Stimulated activated CD4-positive, alpha-beta T cell treated with anti-CD3 and anti-CD28 coated beads, Interleukin-1b, Interleukin-23, amount 100 ng/mL, for 24 hours (primary cell): ENCODE measurements at regions not wholly inside any gene's neighbourhood (a gene's known extent, or its start where the extent isn't known, plus 50 kb on each side); places are given as distances from the start of the nearest gene placed in this dataset.

Experiments used
- DNase-seq, 4 experiments: peaks; one replicate each; pipeline ENCODE4 v3.0.0-alpha.2; 2020; ENCODE audit warnings: low read depth in 4 of 4, low spot score in 1 of 4

DNA sequence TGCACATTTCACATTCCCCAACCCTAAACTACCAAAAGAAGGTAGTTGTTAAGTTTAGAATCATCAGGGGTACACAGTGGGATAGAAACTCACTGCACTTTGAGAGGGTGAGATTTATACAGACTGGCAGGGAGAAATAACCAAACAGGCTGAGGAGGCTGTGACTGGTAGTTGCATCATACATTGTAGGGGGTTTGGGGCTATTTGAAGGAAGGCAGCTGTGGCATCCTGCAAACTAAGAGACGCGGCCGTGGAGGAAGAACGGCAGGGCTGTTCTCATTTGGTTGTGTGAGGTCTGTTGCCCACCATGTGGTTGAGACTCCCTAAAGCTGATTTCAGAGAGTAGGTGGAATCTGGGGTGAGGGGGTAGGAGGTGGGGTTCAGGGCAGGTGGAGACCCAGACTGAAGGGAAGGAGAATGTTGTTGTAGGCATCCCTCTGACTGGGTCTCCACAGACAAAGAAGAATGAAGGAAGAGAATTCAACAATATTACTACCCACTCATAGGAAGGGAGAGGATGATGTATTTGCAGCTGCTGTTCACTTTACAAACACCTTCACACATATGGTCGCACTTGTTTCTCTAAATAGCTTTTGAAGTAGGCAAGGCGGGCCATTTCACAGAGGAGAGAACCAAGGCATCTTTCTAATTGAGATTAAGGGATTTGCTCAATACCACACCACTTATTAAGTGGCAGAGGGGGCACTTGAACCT lies 170.9 kb upstream of the SIX2 start:
- no peak for DNase-seq

DNA sequence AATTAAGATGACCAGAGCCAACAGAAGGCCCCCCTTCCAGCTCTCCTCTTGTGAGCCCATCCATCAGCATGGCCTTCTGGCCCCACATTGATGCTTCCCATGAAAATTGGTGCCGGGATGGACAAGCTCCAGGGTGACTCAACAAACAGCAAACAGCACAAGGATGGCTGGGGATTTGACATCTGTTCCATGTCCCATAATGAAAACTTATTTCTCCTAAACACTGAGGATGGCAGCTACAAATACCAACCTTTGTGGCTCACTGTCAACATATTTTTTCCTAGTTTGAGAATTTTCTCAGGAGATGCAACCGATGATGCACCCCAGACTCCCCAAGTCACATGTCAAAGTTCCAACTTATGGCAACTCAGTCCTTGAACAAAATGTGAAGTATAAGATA lies 169.6 kb upstream of the SIX2 start:
- DNase-seq, result no peak

DNA sequence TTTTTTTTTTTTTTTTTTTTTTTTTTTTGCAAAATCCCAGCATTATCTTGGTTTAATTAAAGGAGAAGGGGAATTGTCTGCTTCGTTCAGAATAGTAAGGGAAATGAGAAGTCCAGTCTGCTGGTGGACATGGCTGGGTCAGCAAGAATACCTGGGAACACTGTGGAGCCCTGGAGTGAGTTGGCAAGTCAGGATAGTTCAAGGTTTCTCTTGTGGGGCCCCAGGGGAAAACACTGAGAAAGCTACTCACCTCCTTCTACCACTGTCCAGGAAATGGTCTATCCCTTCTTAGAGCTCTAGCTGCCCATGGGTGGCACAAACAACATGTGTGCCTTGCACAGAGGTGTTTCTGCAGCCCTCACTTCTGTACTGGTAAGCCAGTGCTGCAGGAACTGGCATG lies 169.1 kb upstream of the SIX2 start:
- DNase-seq, result no peak

DNA sequence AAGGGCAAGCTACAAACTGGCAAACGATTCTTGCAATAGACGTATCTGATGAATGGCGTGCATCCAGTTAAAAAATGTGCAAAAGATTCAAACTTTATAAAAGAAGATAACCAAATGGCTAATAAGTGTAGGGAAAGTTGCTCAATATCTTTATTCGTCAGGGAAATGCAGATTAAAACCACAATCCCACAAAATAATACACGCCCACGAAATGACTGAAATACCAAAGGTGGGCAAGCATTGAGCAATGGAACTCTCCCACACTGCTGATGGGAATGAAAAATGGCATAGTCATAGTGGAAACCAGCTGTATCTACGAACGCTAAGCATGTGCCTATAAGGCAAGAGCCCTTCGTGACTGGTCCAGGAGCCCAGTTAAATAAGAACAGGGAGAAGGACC lies 168.6 kb upstream of the SIX2 start:
- no peak for DNase-seq

DNA sequence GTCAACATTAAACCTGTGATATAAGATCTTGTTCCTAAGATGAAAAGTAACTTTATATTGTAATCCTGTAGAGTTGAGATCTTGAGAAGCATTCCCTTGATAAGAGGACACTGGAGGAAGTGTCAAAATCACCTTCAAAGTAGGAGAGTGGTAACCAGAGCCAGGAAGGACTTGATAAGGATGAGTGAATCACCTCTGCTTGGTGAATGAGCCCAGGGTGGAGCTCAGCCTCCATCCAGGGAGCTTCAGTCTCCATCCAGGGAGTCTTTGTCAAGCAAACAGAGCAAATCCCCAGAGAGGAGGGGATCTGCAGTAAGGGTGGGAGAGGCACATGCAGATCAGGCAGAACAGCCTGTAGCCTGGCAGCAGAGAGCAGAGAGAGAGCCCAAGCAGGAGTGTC lies 167.1 kb upstream of the SIX2 start:
- no peak for DNase-seq

DNA sequence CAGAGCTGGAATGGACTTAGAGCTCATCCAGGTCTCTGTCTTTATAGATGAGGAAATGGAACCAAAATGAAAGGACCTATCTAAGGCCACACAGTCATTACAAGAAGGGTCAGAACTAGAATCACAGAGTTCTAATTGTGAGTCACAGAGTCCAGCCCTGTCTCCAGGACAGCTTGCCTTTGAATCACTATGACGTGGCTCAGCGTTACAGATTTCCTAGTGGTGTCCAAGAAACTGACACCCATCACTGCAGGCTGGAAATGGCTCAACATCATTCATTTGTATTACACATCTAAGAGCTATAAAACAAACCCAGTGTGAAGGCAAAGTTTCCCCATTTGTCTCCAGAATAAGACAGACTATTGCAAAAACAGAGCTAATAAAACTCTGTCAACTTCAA lies 164.3 kb upstream of the SIX2 start:
- no peak for DNase-seq

DNA sequence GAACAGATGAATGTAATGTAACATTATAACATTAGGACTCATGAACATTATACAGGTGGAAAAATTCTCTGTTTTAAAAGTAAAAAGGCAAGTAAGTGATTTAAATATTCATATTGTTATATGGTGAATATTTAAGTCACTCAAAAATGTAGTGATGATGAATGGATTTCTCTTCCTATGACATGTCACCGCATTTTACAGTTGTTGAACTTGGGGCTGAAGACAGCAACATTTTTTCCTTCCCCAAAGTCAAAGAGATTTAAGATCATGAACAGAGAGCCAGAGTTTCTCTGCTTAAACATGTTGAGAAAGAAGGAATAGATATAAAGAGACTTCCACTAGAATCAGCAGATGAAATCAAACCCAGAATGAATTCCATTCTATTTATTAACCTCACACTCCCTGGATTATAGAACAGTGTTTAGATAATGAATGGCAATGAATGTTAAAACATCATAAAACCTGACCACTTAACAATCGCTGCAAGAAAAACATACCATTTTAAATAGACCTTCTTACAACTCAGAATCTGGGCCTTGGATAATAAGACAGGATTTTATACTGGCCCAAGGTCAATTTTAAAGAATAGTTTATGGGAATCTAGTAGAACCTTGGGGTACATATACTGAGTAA lies 163.6 kb upstream of the SIX2 start:
- no peak for DNase-seq

DNA sequence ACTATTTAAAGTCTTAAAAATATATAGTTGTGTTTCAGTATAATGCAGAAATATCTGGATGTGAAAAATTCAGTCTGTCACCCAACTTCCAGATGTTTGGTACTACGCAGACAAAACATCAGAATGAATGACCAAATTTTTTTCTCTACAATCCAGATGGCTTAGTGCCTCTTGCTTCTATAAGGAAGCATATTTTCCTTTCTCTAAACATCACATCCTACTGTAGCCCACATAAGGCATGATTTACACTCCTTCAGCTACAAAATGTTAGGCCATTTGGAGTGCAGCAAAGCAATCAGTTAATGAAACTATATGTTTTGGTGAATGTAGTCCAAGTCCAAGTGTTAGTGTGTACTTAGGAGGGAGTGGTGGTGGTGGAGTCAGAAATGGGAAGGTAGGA lies 162.9 kb upstream of the SIX2 start:
- DNase-seq, result no peak

DNA sequence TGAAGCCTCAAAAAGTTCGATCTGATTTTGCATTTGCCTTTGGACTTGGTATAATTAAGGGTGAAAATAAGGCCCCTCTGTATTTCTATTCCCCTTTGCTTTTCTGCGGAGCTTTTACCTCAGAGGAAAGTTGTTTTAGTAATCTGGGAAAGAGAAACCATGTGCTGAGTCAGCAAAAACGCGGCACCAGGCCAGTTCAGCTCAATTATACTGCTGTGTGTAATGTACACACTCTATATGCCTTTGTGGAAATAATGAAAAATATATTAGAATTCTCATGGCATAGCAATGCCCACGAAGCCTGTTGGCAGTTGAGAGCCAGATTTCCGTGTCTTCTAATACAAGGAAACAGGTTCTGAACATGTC lies 161.9 kb upstream of the SIX2 start:
- no peak for DNase-seq

DNA sequence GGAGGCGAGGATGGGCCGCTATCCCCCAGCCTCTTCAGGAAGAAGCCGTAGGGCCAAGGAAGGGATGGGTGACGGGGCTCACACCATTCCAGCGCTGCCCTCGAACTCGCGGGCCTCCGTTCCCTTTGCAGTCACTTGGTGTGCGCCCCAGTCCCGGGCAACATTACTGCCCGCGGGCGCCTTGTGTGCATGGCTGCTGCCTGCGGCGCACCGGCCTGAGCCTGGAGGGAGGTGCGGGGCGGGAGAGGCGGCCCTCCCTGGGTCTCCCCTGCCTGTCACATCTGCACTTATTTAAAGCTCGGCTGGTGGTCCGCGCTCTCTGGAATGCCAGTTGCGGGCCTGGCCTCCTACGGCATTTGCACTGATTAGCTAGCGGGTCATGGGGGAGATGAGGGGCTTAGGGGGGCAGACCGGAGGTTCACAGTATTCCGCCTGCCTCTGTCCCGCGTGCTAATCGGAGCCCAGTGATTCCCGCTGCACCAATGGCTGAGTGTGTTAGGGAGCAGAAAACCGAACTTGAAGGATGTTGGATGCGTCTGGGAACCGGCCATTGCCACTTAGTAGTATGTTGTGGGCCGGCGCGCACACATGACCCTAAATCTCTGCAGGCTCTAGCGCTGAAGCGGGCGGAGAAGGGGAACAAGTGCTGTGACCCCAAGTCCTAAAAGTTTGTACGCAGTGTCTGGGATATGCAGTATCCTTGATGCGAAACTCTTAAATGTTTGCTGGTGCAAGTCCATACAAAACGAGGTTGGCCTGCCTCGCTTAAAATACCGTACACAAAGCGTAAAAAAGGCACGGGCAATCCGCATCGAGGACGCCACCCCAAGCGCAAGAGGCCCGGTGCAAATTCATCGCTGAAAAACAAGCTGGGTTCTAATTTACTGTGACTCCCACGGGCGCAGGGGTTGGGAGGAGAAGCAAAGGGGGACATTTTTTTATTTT lies 161.2 kb upstream of the SIX2 start:
- no peak for DNase-seq

DNA sequence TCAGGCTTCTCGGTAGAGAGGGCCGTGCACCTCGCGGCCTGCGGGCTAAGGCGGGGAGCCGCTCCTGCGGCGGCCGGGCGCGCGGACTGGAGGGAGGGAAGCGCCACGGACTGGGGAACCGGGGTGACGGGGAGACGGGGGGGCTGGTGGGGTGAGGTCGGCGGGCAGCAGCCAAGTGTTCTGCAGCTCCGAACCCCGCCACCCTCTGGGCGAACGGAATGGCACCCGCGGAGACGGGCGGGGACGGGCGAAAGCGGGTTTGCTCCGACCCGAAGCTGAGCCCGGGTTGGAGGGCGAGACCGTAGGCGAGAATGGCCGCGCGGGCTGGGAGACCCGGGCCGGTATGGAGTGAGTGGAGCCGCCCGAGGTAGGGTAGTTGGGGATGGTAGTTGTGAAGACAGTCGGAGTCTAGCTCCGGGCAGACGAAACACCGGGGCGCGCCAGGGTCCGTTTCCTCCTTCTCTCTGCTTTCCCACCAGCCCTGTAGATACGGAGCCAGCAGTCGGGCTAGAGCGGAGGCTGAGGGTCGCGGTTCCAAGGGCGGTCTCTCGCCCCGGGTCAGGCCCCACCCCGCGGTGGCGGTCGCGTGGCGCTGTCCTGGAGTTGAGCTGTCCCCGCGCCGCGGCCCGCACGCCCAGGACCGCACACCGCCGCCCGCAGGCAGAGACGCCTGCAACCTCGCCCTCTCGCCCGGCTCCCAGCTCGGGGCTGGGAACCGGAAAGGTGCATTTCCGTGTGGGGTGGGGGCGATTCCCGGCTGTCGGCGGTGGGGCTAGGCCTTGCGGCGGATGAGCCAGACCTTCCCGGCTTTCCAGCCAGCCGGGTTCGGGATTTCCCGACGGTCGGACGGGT lies 160.3 kb upstream of the SIX2 start:
- no peak for DNase-seq

DNA sequence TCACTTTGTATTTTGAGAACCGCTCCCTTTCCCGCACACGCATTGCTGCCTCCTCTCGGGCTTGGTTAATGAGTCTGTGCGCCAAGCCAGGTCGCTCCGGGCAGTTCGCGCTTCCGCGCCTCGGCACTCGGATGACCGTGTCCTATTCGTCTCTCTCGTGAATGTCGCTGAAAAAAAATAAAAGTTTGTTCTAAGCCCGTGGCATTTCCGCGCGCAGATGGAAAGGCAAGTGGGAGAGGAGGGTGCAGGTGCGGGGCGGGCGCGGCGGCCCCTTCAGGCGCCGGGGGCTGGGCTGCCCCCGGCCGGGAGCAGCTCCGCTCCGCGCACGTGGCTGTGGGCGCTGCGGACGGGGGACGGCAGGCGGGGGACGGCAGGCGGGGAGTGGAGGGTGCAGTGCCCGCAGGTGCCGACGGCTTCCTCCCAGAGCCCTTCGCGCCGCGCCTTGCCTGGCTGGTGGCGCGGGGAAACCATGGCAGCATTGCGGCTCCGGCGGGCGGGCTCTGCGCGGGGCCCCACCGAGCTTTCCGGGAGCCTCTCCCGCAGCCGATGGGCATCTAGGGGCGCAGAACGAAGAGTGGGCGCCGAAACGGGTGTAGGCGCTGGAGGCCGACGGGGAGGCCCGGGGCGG lies 159.6 kb upstream of the SIX2 start:
- no peak for DNase-seq

DNA sequence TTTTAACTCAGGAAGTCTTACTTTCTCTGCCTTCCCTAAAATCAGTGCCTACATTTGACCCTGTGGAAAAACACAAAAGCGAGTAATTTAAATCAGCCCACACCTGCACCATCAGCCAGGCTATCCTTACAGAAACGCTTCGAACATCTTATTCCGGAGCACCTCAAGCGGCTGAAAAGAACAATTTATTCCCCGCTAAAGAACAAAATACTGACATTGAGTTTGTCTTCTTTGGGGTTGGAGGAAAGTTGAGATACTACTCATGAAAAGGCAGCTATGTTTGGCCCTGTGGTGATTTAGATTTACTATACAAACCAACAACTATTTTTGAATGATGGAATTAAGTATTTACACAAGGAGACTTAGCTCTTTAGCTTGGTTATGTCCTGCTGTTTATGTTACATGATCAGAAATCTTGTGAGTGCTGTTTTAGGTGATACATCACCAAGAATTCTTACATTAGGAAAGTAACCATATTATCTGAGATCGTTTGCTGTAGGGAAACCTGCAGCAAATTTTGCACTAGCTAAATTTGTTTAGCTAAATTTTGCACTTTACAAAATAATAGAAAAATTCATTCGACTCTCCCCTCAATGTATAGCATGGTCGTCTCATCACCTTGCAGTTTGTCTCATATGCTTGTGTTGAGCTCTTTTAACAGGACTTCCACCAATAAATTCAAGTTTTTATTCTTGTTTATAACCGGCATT lies 158.8 kb upstream of the SIX2 start:
- no peak for DNase-seq

DNA sequence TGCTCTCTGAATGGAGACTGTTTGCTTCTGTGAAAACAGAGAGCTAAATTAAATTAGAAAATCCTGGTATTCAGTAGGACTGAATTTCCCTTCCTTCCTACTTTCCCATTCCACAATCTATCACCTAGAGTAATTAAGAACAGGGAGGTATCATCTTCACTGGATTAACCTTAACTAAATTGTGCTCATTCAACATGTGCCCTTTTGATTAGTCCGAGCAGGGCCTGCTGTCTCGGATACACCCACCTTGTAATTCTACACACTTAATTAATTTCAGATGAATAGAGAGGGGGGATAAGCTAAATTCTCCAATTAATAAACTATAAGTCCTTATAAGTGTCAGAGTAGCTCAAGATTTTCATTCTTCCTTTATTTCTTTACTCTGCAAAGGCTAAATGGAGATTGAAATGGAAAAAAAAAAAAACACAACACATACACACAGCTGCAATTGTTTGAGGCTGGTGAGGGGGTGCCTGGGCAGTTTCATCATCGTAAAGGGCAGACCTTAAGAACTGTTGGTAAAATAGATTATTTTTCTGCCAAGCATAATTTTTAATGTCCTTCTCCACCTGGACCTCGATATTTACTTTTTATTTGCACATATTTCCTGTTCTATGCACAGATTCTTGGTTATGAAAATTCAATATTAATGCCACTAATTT lies 157.1 kb upstream of the SIX2 start:
- DNase-seq, result no peak

DNA sequence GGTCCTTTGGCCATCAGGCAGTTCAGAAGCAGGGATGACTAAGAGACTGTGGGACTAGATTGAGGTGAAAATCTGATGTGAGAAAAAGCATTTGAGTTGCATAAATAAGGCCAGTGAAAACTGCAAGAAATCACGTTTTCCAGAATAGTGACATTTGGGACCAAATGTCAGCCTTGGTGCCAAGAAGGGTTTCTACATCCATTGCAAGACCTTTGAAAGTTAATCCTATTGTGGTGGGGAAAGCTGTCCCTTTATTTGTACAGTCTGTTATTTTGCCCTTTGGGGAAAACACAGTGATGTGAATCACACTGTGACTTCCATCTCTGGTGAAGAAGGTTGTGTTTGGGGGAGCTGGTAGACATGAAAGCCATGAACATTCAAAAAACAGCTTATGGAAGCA lies 153.5 kb upstream of the SIX2 start:
- DNase-seq, result no peak

DNA sequence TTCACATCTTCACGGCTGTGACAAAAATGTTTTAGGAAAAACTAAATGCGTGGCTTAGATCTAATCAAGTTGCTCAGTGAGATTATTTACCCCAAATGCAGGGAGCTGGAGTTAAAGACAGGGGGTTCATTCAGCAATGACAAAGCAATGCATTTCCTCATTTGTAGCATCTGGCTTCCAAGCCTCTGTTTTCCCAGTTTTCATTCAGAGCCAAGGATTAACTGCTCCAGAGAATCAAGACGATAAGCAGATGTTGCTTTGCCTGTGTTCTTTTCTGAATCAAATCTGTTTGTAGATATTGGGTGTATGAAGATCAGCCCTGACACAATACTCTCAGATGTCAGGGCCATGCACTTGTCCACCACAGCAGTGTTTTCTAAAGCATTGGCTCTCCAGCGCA lies 147.4 kb upstream of the SIX2 start:
- no peak for DNase-seq

DNA sequence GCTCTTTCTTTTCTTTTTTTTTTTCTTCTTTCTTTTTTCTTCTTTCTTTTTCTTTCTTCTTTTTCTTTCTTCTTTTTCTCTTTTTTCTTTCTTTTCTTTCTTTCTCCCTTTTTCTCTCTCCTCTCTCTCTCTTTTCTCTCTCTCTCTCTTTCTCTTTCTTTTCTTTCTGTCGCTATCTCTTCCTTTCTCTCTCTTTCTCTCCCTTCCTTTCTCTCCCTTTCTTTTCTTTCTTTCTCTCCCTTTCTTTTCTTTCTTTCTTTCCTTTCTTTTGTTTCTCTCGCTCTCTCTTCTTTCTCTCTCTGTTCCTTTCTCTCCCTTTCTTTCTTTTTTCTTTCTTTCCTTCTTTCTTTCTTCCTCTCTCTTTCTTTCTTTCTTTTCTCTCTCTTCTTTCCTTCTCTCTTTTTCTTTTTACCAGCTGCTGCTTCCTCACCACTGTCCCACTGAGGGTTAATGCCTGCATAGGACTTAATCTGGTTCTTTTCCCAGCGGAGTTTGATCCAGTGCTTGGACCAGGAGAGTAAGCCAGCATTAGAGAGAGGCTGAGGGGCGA lies 145.4 kb upstream of the SIX2 start:
- no peak for DNase-seq

DNA sequence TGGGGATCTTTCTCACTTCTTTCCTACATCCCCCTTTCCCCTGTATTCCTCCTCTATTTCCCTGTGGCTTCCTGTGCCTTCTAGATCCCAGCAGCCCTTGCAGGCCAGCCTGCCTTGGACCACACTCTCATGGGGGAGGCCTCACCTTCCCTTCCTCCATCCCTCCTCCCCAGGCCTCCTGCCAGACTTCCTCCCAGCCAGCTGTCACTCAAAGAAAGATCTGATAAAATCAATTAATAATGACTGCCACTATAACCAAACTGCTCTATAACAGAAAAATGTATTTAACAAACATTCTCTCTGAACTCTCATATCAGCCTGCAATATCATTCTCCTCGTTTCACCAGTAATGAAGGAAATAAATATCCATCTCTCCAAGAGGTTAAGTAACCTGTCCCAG lies 144.9 kb upstream of the SIX2 start:
- no peak for DNase-seq

DNA sequence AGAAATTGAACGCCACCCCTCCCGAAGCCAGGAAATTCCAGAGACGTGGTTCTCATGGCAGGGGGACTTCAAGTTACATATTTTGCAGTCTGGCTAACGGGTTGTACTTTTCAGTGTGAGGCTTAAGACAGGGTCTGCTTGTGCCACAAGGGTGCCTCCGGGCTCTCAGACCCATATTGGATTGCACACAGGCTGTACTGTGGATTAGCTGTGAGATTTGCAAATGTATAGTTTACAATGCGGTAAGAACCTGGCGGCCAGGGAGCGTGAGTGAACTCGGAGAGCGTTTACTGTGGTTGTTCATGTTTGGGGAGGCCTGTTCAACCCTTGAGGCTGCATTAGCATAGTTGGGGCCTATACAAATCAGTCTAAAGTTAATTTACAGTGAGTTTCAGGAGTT lies 143.9 kb upstream of the SIX2 start:
- no peak for DNase-seq
